GM12892 (cell line): ENCODE measurements at regions not wholly inside any gene's neighbourhood (a gene's known extent, or its start where the extent isn't known, plus 50 kb on each side); places are given as distances from the start of the nearest gene placed in this dataset.

Experiments used
- POLR2A ChIP-seq: IDR thresholded peaks from 2 replicates; pipeline ENCODE4 v1.6.1; 2011; ENCODE audit warnings: low read depth, low read length, control low read depth
- POLR2AphosphoS5 ChIP-seq: IDR thresholded peaks from 2 replicates; pipeline ENCODE4 v1.6.1; 2011; ENCODE audit warnings: low read depth, low read length, control low read depth
- TAF1 ChIP-seq: IDR thresholded peaks from 2 replicates; pipeline ENCODE4 v1.6.1; 2011; ENCODE audit warnings: low read depth, mild to moderate bottlenecking, control low read depth, low read length, borderline replicate concordance

- TF ChIP-seq TAF1 (no peak), POLR2A (no peak), POLR2AphosphoS5 (no peak)
Measured at GRCh38 chr20:23186808-23187207, 100.7 kb upstream of the CD93 start.
